IMR-90 (cell line): ENCODE measurements at regions not wholly inside any gene's neighbourhood (a gene's known extent, or its start where the extent isn't known, plus 50 kb on each side); places are given as distances from the start of the nearest gene placed in this dataset.

Experiments
- ATAC-seq: fragments of 200-7000 bp; cut with Tn5 transposase; 2 replicates; pipeline ENCODE4 v1.9.1; 2020; ENCODE audit warnings: low read depth, mild to moderate bottlenecking, moderate library complexity
- BruUV-seq: library from RNA; stranded (reverse); fragments of 400-500 nt; replicated peaks from 2 replicates; lab custom pipeline; 2021; lab: Mats Ljungman, UMichigan
- CTCF ChIA-PET: fragments of 300-600 bp; formaldehyde crosslinking; extraction: SDS; loops from one replicate; lab custom pipeline; 2021; ENCODE audit warnings: antibody characterized with exemption; lab: Yijun Ruan, JAX
- POLR2A ChIA-PET: fragments of 300-600 bp; sonication (Branson Sonifier 250); formaldehyde crosslinking; loops from one replicate; lab custom pipeline; 2022; ENCODE audit warnings: antibody characterized with exemption; ENCODE audit not compliant: unreplicated experiment; lab: Charles Lee
- DNase-seq: peaks from one replicate; pipeline ENCODE4 v3.0.0; 2013
- H2AFZ ChIP-seq: replicated peaks from 2 replicates; pipeline ENCODE3; 2013; ENCODE audit warnings: low read length, mild to moderate bottlenecking; ENCODE audit not compliant: poor library complexity
- H2AK5ac ChIP-seq: 2 replicates; pipeline ENCODE4 v1.6.1; 2013; ENCODE audit warnings: low read depth, low read length, inconsistent platforms
- H2AK9ac ChIP-seq: replicated peaks from 2 replicates; pipeline ENCODE3; 2013; ENCODE audit warnings: mild to moderate bottlenecking, low read depth, low read length, moderate library complexity; ENCODE audit not compliant: poor library complexity
- H2BK120ac ChIP-seq: 2 replicates; pipeline ENCODE4 v1.6.1; 2013; ENCODE audit warnings: low read depth, low read length, inconsistent platforms
- H2BK15ac ChIP-seq: 3 replicates; pipeline ENCODE4 v1.6.1; 2013; ENCODE audit warnings: low read depth, low read length, inconsistent platforms
- H2BK20ac ChIP-seq: 2 replicates; pipeline ENCODE4 v1.6.1; 2013; ENCODE audit warnings: low read depth, mild to moderate bottlenecking, inconsistent platforms, low read length, moderate library complexity
- H2BK5ac ChIP-seq: 2 replicates; pipeline ENCODE4 v1.6.1; 2013; ENCODE audit warnings: mild to moderate bottlenecking, low read depth, low read length, inconsistent platforms; ENCODE audit not compliant: poor library complexity, severe bottlenecking
- H3K14ac ChIP-seq: replicated peaks from 2 replicates; pipeline ENCODE4 v1.6.1; 2013; ENCODE audit warnings: low read depth, low read length, inconsistent platforms
- H3K18ac ChIP-seq: 2 replicates; pipeline ENCODE4 v1.6.1; 2013; ENCODE audit warnings: low read depth, low read length, control low read depth
- H3K23ac ChIP-seq: 2 replicates; pipeline ENCODE4 v1.6.1; 2013; ENCODE audit warnings: low read depth, low read length, inconsistent platforms
- H3K27ac ChIP-seq: 2 replicates; pipeline ENCODE4 v1.5.1; 2013; ENCODE audit warnings: mild to moderate bottlenecking, control low read depth, low read length; ENCODE audit not compliant: insufficient read depth
- H3K27me3 ChIP-seq: 2 replicates; pipeline ENCODE4 v1.6.1; 2013; ENCODE audit warnings: low read length; ENCODE audit not compliant: control insufficient read depth, insufficient read depth
- H3K36me3 ChIP-seq: 2 replicates; pipeline ENCODE4 v1.6.1; 2013; ENCODE audit warnings: low read length, mixed read lengths; ENCODE audit not compliant: control insufficient read depth, insufficient read depth
- H3K4ac ChIP-seq: 2 replicates; pipeline ENCODE4 v1.6.1; 2013; ENCODE audit warnings: low read depth, low read length, inconsistent platforms
- H3K4me1 ChIP-seq: 2 replicates; pipeline ENCODE4 v1.6.1; 2013; ENCODE audit warnings: low read length, mixed read lengths; ENCODE audit not compliant: control insufficient read depth, insufficient read depth
- H3K4me2 ChIP-seq: 2 replicates; pipeline ENCODE4 v1.6.1; 2013; ENCODE audit warnings: low read depth, mild to moderate bottlenecking, control low read depth, low read length, moderate library complexity
- H3K4me3 ChIP-seq: 2 replicates; pipeline ENCODE4 v1.5.1; 2013; ENCODE audit warnings: low read depth, mild to moderate bottlenecking, control low read depth, low read length, moderate library complexity; ENCODE audit not compliant: insufficient read depth
- H3K56ac ChIP-seq: 2 replicates; pipeline ENCODE4 v1.6.1; 2013; ENCODE audit warnings: low read length, inconsistent platforms; ENCODE audit not compliant: insufficient read depth; ENCODE audit errors: extremely low read depth
- H3K79me1 ChIP-seq, 2 experiments: 2 replicates each; pipeline ENCODE4 v1.6.1; 2013; ENCODE audit warnings: low read length in 2 of 2, inconsistent platforms in 1 of 2, low read depth in 1 of 2
- H3K9ac ChIP-seq: 2 replicates; pipeline ENCODE4 v1.6.1; 2013; ENCODE audit warnings: low read depth, low read length, control low read depth
- H3K9me1 ChIP-seq: 2 replicates; pipeline ENCODE4 v1.6.1; 2013; ENCODE audit warnings: low read length, inconsistent platforms; ENCODE audit not compliant: insufficient read depth
- H3K9me3 ChIP-seq: 2 replicates; pipeline ENCODE4 v1.6.1; 2013; ENCODE audit warnings: low read length; ENCODE audit not compliant: control insufficient read depth, insufficient read depth
- H4K20me1 ChIP-seq: 2 replicates; pipeline ENCODE4 v1.6.1; 2013; ENCODE audit warnings: low read length, inconsistent platforms; ENCODE audit not compliant: insufficient read depth
- H4K5ac ChIP-seq: 2 replicates; pipeline ENCODE4 v1.6.1; 2013; ENCODE audit warnings: mild to moderate bottlenecking, low read depth, low read length, control low read depth
- H4K8ac ChIP-seq, 2 experiments: 2 replicates each; pipeline ENCODE4 v1.6.1; 2013; ENCODE audit warnings: low read depth in 2 of 2, low read length in 2 of 2, control low read depth in 1 of 2, inconsistent platforms in 1 of 2
- H4K91ac ChIP-seq: 2 replicates; pipeline ENCODE4 v1.6.1; 2013; ENCODE audit warnings: low read depth, low read length, inconsistent platforms; ENCODE audit not compliant: insufficient read depth
- BHLHE40 ChIP-seq: fragments of 150-350 bp; IDR thresholded peaks from 2 replicates; pipeline ENCODE4 v1.6.1; 2016; ENCODE audit warnings: mild to moderate bottlenecking, low read depth, low read length
- FOS ChIP-seq: fragments of 150-350 bp; IDR thresholded peaks from 2 replicates; pipeline ENCODE4 v1.6.1; 2016; ENCODE audit warnings: low read depth, low read length
- WGBS, 2 experiments: methylation state at CpG; one replicate each; pipeline versions ENCODE4 v1.1.5 to v1.1.7; 2013; ENCODE audit warnings: missing lambda C conversion rate in 2 of 2; ENCODE audit not compliant: insufficient read length in 1 of 2; ENCODE audit errors: extremely low coverage in 2 of 2; 5-methylcytosine and 5-hydroxymethylcytosine counted together
- dilution Hi-C: fragments of 300-500 bp; cut with HindIII; formaldehyde crosslinking; loops from one replicate; pipeline ENCODE4 v1.14.3; 2018; ENCODE audit warnings: low sequenced_read_pairs; ENCODE audit not compliant: unreplicated experiment
- in situ Hi-C: fragments of 300-500 bp; cut with MboI; formaldehyde crosslinking; loops from 3 replicates; pipeline ENCODE4 v1.14.3; 2019; ENCODE audit warnings: low sequenced_read_pairs, inconsistent platforms, mixed read lengths
- intact Hi-C: fragments of 100-400 bp; cut with micrococcal nuclease; formaldehyde crosslinking; loops from 2 replicates; pipeline ENCODE4 v1.10.0; 2022

DNA sequence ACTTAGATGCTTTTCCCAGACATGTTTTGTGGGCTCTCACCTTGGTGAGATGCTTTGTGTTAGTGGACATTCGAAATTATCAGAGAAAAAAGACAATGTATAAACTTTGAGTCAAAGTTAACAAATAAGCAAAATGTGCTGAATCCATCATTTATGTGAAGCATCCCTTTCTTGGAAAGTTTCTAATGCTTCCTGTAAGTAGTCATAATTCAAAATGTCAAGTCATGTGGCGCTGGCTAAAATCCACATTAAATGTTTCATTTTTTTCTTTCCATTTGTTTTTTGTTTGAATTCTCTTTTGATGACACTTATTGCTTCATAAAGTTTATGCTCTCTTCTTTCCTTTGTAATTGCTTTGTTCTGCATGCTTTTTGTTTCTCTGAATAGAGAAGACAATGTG is 107.2 kb upstream of the CENPW start:
- no peak overlapping the region for H2BK5ac ChIP-seq
- no peak overlapping the region for H4K5ac ChIP-seq
- no peak overlapping the region for H2AK5ac ChIP-seq
- no peak overlapping the region for H3K23ac ChIP-seq
- H3K14ac ChIP-seq, result no peak overlapping the region
- no peaks in the 10 kb centered on the region for H3K9me3 ChIP-seq
- H3K4me3 ChIP-seq, result no peak overlapping the region
- ATAC-seq (no peak), DNase-seq (no peak)
- BruUV-seq, result no TSS peak
- no peaks in the 10 kb centered on the region for H3K36me3 ChIP-seq
- H3K4me2 ChIP-seq, result no peak overlapping the region
- H4K20me1 ChIP-seq, result no peaks in the 10 kb centered on the region
- no peak overlapping the region for H2AFZ ChIP-seq
- H2AK9ac ChIP-seq, result no peak overlapping the region
- H3K56ac ChIP-seq, result no peak overlapping the region
- H4K8ac ChIP-seq, result no peak overlapping the region
- H3K18ac ChIP-seq, result no peak overlapping the region
- WGBS, 2 experiments, result no CpG with 5 or more reads among the region's 2 CpGs
- H3K27me3 ChIP-seq, result no peaks in the 10 kb centered on the region
- no peaks in the 10 kb centered on the region for H3K79me1 ChIP-seq
- TF ChIP-seq FOS (no peak), BHLHE40 (no peak)
- H2BK20ac ChIP-seq, result no peak overlapping the region
- POLR2A ChIA-PET, result no interaction called here
- H3K4ac ChIP-seq, result no peak overlapping the region
- H3K9ac ChIP-seq, result no peak overlapping the region
- H3K9me1 ChIP-seq, result no peaks in the 10 kb centered on the region
- dilution Hi-C loops (no loop called here), intact Hi-C loops (no loop called here), in situ Hi-C loops (no loop called here)
- CTCF ChIA-PET, result no interaction called here
- no peaks in the 10 kb centered on the region for H3K4me1 ChIP-seq
- H3K27ac ChIP-seq, result no peak overlapping the region
- no peak overlapping the region for H2BK15ac ChIP-seq
- no peak overlapping the region for H4K91ac ChIP-seq
- no peak overlapping the region for H2BK120ac ChIP-seq
